ENCODE measurements at regions not wholly inside any gene's neighbourhood (a gene's known extent, or its start where the extent isn't known, plus 50 kb on each side); places are given as distances from the start of the nearest gene placed in this dataset.

DNA sequence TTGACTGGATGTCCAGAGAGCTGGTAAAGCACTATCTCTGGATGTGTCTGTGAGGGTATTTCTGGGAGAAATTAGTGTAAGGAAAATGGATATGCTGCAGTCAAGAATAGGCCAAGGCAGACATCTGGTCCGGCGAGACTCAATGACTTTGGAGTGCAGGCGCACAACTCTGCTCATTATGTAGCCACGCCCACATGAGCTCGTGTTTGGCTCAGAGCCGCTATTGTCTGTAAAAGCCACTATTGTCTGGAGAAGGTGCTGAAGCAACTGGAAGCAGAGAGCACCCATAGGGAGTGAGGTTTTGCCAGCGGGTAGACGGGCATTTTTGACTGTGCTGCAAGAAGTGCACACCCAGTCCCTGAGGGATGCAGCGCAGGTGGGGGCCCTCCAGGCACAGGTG, 305.0 kb upstream of the POU3F2 start:
- Histone ChIP-seq H4K20me1 (ENCODE audit: control insufficient read depth, insufficient read depth, low read length, poor library complexity, severe bottlenecking) (no peaks in the 10 kb centered on the region), H3K4me2 (replicated peaks; ENCODE audit: low read depth, low read length, poor library complexity, severe bottlenecking) (no peak overlapping the region), H2AFZ (ENCODE audit: insufficient read depth, low read depth, low read length, poor library complexity, severe bottlenecking) (no peak overlapping the region), H3K9me3 (ENCODE audit: control extremely low read depth in 1 of 3, control insufficient read depth in 2 of 3, insufficient read depth in 1 of 3, low read length in 2 of 3) (peaks cover 0 to 18% (median 0%) of the 10 kb centered on the region in 3 donors), H3K4me1 (ENCODE audit: control insufficient read depth in 2 of 2, insufficient read depth in 2 of 2, low read length in 2 of 2) (no peaks in the 10 kb centered on the region), H3K4me3 (ENCODE audit: control extremely low read depth in 1 of 5, extremely low read depth in 1 of 5, insufficient read depth in 1 of 5, low read depth in 2 of 5, low read length in 4 of 5) (no peak overlapping the region), H3K27me3 (replicated peaks in 1 of 4; ENCODE audit: control extremely low read depth in 1 of 4, control insufficient read depth in 3 of 4, insufficient read depth in 4 of 4, low read length in 3 of 4) (no peaks in the 10 kb centered on the region), H3K9ac (ENCODE audit: low read length) (no peak overlapping the region), H3K36me3 (replicated peaks in 1 of 2; ENCODE audit: control extremely low read depth in 1 of 2, control insufficient read depth in 1 of 2, extremely low read depth in 1 of 2, insufficient read depth in 2 of 2, low read length in 1 of 2) (no peaks in the 10 kb centered on the region), H3K27ac (ENCODE audit: low read length in 2 of 2) (no peak overlapping the region), H3K79me2 (ENCODE audit: control insufficient read depth, insufficient read depth, low read length) (no peaks in the 10 kb centered on the region)
- CTCF ChIA-PET, result no interaction called here
- no peaks in the 10 kb centered on the region for H3K4me1 Mint-ChIP-seq
- 94% methylated on average over 9 of the region's 9 CpGs for WGBS (ENCODE audit: insufficient coverage)
- intact Hi-C loops (cut with micrococcal nuclease), result no loop called here
- H3K9me3 Mint-ChIP-seq (ENCODE audit: insufficient read depth), result peaks cover 4% of the 10 kb centered on the region
- DNase-seq, result no peak
- H3K27ac Mint-ChIP-seq, result no peak overlapping the region
- no peaks in the 10 kb centered on the region for H3K27me3 Mint-ChIP-seq
- TF ChIP-seq, protein P1, sequence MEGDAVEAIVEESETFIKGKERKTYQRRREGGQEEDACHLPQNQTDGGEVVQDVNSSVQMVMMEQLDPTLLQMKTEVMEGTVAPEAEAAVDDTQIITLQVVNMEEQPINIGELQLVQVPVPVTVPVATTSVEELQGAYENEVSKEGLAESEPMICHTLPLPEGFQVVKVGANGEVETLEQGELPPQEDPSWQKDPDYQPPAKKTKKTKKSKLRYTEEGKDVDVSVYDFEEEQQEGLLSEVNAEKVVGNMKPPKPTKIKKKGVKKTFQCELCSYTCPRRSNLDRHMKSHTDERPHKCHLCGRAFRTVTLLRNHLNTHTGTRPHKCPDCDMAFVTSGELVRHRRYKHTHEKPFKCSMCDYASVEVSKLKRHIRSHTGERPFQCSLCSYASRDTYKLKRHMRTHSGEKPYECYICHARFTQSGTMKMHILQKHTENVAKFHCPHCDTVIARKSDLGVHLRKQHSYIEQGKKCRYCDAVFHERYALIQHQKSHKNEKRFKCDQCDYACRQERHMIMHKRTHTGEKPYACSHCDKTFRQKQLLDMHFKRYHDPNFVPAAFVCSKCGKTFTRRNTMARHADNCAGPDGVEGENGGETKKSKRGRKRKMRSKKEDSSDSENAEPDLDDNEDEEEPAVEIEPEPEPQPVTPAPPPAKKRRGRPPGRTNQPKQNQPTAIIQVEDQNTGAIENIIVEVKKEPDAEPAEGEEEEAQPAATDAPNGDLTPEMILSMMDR (IDR thresholded peaks at IDR 0.05), result no peak
- TF ChIP-seq EZH2 (IDR thresholded peaks at IDR 0.05; ENCODE audit: borderline replicate concordance, insufficient read depth, low read depth, low read length, poor library complexity, severe bottlenecking), result no peak
- no peak for ATAC-seq (ENCODE audit: low read depth)
- POLR2A ChIA-PET, result no interaction called here
- no peak overlapping the region for H3K4me3 Mint-ChIP-seq

DNA sequence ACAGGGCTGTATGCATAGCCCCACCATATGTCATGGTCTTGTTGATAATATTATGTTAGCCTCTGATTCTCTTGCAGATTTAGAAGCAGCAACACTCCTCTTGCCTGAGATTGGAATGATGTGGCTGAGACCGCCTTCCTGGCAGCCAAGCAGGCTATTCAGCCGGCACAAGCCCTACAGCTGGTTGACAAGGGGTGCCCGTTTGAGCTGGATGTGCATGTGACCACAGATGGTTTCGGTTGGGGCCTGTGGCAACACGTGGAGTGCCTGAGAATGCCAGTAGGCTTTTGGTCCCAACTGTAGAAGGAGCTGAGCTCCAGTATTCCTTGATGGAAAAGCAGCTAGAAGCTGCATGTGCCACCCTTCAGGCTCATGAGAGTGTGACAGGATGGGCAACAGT, 303.6 kb upstream of the POU3F2 start:
- intact Hi-C loops (cut with micrococcal nuclease), result no loop called here
- H3K27me3 Mint-ChIP-seq, result no peaks in the 10 kb centered on the region
- no peaks in the 10 kb centered on the region for H3K36me3 ChIP-seq (replicated peaks in 1 of 2; ENCODE audit: control extremely low read depth in 1 of 2, control insufficient read depth in 1 of 2, extremely low read depth in 1 of 2, insufficient read depth in 2 of 2, low read length in 1 of 2)
- H3K4me3 ChIP-seq (ENCODE audit: control extremely low read depth in 1 of 5, extremely low read depth in 1 of 5, insufficient read depth in 1 of 5, low read depth in 2 of 5, low read length in 4 of 5), result no peak overlapping the region
- no peak overlapping the region for H3K27ac Mint-ChIP-seq
- no peak overlapping the region for H3K4me3 Mint-ChIP-seq
- 80% methylated on average over 5 of the region's 5 CpGs for WGBS (ENCODE audit: insufficient coverage)
- H3K9me3 Mint-ChIP-seq (ENCODE audit: insufficient read depth), result peaks cover 4% of the 10 kb centered on the region
- no peak overlapping the region for H3K27ac ChIP-seq (ENCODE audit: low read length in 2 of 2)
- no peaks in the 10 kb centered on the region for H3K79me2 ChIP-seq (ENCODE audit: control insufficient read depth, insufficient read depth, low read length)
- H3K27me3 ChIP-seq (replicated peaks in 1 of 4; ENCODE audit: control extremely low read depth in 1 of 4, control insufficient read depth in 3 of 4, insufficient read depth in 4 of 4, low read length in 3 of 4), result no peaks in the 10 kb centered on the region
- no peaks in the 10 kb centered on the region for H4K20me1 ChIP-seq (ENCODE audit: control insufficient read depth, insufficient read depth, low read length, poor library complexity, severe bottlenecking)
- no peaks in the 10 kb centered on the region for H3K4me1 ChIP-seq (ENCODE audit: control insufficient read depth in 2 of 2, insufficient read depth in 2 of 2, low read length in 2 of 2)
- no peaks in the 10 kb centered on the region for H3K4me1 Mint-ChIP-seq
- peaks cover 0 to 18% (median 0%) of the 10 kb centered on the region in 3 donors for H3K9me3 ChIP-seq (ENCODE audit: control extremely low read depth in 1 of 3, control insufficient read depth in 2 of 3, insufficient read depth in 1 of 3, low read length in 2 of 3)
- no peak for ATAC-seq (ENCODE audit: low read depth)
- no peak for TF ChIP-seq EZH2 (IDR thresholded peaks at IDR 0.05; ENCODE audit: borderline replicate concordance, insufficient read depth, low read depth, low read length, poor library complexity, severe bottlenecking)
- TF ChIP-seq, protein P1 (IDR thresholded peaks at IDR 0.05), result no peak
- no peak for DNase-seq
- ChIA-PET POLR2A (no interaction called here), CTCF (no interaction called here)
- no peak overlapping the region for H2AFZ ChIP-seq (ENCODE audit: insufficient read depth, low read depth, low read length, poor library complexity, severe bottlenecking)
- H3K9ac ChIP-seq (ENCODE audit: low read length), result no peak overlapping the region
- H3K4me2 ChIP-seq (replicated peaks; ENCODE audit: low read depth, low read length, poor library complexity, severe bottlenecking), result no peak overlapping the region

All from B cell (primary cell).